T-helper 1 cell treated with Interleukin-12 subunit alpha and Interleukin-12 subunit beta and Interleukin-4 antibody, amounts not matched to agents 30 ng/mL and 1 ng/mL, for 36 hours (primary cell): ENCODE measurements at regions not wholly inside any gene's neighbourhood (a gene's known extent, or its start where the extent isn't known, plus 50 kb on each side); places are given as distances from the start of the nearest gene placed in this dataset.

Source experiments
- intact Hi-C: fragments of 100-400 bp; cut with micrococcal nuclease; formaldehyde crosslinking; loops from one replicate; pipeline ENCODE4 v1.15.1; 2024

GRCh38 chr9:109939698-109940342, 159.8 kb downstream of the PALM2AKAP2 start:
- intact Hi-C loops, result no loop called here

DNA sequence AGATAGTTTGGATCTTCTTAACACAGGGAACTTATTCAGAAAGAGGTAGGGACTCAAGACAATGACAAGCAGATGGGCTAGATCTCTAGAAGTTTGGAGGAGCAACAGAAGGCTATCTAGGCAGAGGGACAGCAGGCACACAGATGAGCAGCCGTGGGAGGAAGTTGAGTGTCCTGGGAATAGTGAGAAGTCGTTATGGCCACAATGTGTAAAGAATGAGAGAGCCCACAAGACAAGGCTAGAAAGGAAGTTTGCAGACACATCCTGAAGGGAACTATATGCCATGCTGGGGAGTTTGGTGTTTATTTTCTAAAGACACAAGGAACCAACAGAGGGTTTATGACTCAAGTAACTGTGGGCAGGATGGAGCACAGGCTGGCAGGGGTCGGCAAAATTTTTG, 160.6 kb downstream of the PALM2AKAP2 start:
- intact Hi-C loops, result no loop called here

- intact Hi-C loops, result no loop called here
Observed at GRCh38 chr9:109941771-109942170, 161.8 kb downstream of the PALM2AKAP2 start.

DNA sequence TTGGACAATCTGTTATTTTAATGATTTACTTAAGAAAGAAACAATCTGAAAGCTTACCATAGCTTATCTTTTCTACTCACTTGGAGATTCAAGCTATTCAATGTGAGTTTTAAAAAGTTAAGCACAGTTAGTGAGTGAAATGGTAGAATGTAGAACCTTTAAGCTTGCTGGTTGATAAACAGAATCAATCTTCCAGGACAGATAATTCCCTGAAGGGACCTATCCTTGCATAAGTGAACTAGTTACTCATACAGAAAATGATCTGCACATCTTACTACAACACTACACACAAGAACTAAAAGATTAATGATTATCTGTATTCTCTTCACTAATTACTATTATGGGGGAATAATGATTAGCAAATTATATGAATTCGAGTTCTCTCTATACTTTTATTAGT, 165.6 kb downstream of the PALM2AKAP2 start:
- intact Hi-C loops, result no loop called here

GRCh38 chr9:109948453-109948852, 168.5 kb downstream of the PALM2AKAP2 start:
- intact Hi-C loops, result no loop called here

DNA sequence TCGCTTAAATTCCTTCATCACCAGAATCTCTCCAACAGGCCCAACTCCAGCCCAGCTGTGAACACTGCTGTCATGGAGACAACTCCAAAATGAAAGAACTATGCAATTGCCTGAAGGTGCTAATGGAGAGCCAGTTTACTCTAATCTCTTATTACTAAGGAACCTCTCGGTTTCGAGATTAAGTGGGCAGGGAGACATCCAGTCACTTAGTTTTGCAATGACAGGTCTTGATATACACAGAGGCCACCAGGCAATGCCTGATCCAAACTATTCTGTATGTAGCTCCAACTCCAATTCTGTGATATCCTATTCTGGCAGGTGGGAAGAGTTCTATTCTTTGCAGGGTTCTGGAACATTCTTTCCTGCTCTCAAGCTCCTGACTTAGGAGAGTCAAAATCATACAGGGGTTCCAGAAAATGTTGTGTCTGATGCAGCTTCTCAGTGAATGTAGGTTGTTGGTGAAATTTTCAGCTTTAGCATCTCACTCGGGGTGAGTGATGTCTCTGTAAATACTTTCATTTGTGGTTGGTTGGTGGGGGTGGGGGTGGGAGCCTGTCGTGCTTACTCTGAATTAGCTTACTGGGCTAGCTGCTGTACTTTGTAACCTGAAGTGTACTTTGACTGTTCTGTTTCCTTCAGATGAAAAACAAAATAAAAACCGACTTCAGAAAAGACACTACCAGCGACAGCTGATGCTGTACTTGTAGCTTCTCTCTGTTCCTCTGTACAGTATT, 170.9 kb downstream of the PALM2AKAP2 start:
- intact Hi-C loops, result loop anchor here (1.0 to 2.0 kb wide), 5 partner anchors 17 to 97 kb away; no protein-coding TSS in a partner anchor

GRCh38 chr9:109953300-109953699, 173.3 kb downstream of the PALM2AKAP2 start:
- intact Hi-C loops, result no loop called here

GRCh38 chr9:109953813-109954497, 174.0 kb downstream of the PALM2AKAP2 start:
- intact Hi-C loops, result no loop called here

DNA sequence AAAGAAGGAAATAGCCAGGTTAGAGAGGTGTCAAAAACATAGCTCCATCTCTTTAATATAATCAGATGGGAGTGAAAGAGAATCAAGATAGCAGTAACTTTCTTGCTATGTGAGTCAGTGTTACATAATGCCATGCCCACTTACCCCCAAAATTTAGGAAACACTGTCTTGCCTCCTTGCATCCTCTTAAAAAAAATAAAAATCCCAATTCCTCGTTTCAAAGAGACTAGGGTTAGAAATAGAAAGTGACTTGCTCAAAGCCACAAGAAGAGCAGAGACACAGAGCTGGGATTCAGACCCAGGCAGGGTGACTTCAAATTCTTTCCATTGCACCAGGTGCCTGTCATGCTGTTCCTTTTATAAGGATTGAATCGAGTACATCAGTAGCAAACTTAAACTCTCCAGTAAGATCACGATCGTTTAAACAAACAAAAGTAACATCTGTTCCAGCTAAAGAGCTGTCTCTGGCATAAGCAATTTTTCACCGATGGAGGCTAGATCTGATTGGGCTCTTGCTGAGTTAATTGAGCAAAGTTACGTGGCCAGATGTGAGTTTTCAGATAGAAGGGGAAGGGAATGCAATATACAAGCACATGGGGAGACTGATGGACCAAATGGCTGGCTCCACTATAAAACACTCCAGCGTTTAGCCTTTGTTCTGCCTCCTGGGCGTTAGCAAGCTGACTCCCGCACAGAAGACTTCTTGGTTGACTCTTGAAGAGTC, 176.9 kb downstream of the PALM2AKAP2 start:
- intact Hi-C loops, result no loop called here

DNA sequence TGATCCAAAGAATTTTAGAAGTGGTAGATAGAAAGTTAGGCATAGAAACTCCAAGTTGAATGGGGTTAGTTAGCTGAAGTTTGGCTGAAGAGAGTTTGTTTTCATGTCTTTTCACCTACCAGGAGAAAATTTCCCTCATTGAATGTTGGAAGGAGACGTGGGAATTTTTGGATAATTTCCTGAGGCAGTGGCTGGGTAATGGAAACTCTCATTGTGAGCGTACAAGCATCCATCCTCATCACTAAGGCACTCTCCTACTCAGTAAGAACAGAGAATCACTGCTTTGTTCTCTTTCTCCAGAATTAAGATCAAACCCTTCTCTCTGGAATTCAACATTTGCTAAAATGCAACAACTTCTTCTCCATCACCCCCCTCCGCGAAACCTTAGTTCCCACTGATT, 179.7 kb downstream of the PALM2AKAP2 start:
- intact Hi-C loops, result no loop called here

GRCh38 chr9:109961626-109962025, 181.6 kb downstream of the PALM2AKAP2 start:
- intact Hi-C loops, result no loop called here

GRCh38 chr9:109962215-109962614, 182.2 kb downstream of the PALM2AKAP2 start:
- intact Hi-C loops, result no loop called here

- intact Hi-C loops, result no loop called here
Observed at GRCh38 chr9:109963079-109963478, 183.1 kb downstream of the PALM2AKAP2 start.

GRCh38 chr9:109966643-109967368, 186.8 kb downstream of the PALM2AKAP2 start:
- intact Hi-C loops, result no loop called here

GRCh38 chr9:109967651-109968642, 187.9 kb downstream of the PALM2AKAP2 start:
- intact Hi-C loops, result loop anchor here (1.0 kb wide), 4 partner anchors 17 to 80 kb away; no protein-coding TSS in a partner anchor

GRCh38 chr9:109969011-109969410, 189.0 kb downstream of the PALM2AKAP2 start:
- intact Hi-C loops, result no loop called here

DNA sequence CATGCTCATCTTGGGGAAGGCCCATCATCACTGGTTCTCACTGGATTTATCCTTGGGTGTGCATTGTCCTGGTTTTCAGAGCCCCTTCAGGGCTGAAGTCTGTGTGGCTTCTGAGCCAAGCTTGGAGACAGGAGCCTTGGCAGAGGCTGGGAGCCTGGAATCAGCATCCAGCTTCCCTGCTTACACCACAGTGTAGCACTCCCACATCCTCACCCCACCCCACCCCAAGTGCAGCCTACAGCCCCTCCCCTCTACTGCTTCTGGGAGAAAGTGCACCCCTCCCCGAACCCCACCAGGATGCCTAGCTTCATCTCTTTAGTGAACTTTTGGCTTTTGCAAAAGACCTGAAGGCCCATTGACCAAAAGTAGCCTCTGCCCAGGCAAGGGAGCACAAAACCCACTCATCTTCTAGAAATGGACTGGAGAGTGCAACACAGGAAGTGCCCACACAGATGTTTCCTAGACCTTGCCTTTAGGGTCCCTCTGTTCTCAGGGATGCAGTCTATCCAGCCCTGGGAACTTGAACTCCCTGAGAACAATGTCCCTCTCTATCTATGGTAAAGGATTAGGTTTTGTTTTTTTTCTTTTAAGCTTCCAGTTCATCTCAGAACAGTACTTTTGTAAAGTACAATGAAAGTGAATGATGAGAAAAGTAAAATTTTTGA, 189.7 kb downstream of the PALM2AKAP2 start:
- intact Hi-C loops, result loop anchor here (5.0 kb wide), 1 partner anchor 288 kb away; the partner anchor contains the start of gene TXN

DNA sequence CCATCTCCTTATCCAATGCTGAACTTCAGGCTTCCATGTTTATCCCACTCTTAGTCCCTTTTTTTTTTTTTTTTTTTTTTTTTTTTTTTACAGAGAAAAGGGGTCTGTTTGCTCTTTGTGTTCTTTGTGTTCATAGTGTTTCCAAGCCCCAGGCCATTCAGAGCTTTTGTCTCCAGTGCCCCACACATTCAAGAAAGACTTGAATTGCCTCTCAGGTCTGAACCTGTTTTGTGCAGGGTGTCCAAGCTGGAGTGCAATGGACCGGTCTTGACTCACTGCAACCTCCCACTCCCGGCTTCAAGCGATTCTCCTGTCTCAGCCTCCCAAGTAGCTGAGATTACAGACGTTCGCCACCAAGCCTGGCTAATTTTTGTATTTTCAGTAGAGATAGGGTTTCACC, 191.2 kb downstream of the PALM2AKAP2 start:
- intact Hi-C loops, result loop anchor here (5.0 kb wide), 1 partner anchor 286 kb away; the partner anchor contains the start of gene TXN
